ENCODE measurements at regions not wholly inside any gene's neighbourhood (a gene's known extent, or its start where the extent isn't known, plus 50 kb on each side); places are given as distances from the start of the nearest gene placed in this dataset.

GRCh38 chr5:36385495-36385894 is 83.8 kb upstream of the RANBP3L start:
- Mint-ChIP-seq H3K27ac (no peak overlapping the region), H3K9me3 (no peaks in the 10 kb centered on the region), H3K36me3 (no peaks in the 10 kb centered on the region), H3K27me3 (ENCODE audit: low read depth) (peaks cover 5% of the 10 kb centered on the region), H3K4me1 (peaks cover 11% of the 10 kb centered on the region), H3K4me3 (no peak overlapping the region)
- TF ChIP-seq, protein P1, sequence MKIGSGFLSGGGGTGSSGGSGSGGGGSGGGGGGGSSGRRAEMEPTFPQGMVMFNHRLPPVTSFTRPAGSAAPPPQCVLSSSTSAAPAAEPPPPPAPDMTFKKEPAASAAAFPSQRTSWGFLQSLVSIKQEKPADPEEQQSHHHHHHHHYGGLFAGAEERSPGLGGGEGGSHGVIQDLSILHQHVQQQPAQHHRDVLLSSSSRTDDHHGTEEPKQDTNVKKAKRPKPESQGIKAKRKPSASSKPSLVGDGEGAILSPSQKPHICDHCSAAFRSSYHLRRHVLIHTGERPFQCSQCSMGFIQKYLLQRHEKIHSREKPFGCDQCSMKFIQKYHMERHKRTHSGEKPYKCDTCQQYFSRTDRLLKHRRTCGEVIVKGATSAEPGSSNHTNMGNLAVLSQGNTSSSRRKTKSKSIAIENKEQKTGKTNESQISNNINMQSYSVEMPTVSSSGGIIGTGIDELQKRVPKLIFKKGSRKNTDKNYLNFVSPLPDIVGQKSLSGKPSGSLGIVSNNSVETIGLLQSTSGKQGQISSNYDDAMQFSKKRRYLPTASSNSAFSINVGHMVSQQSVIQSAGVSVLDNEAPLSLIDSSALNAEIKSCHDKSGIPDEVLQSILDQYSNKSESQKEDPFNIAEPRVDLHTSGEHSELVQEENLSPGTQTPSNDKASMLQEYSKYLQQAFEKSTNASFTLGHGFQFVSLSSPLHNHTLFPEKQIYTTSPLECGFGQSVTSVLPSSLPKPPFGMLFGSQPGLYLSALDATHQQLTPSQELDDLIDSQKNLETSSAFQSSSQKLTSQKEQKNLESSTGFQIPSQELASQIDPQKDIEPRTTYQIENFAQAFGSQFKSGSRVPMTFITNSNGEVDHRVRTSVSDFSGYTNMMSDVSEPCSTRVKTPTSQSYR (CRISPR knock-in tag; IDR thresholded peaks at IDR 0.05), result no peak
- TF ChIP-seq ETV6 (CRISPR knock-in tag; IDR thresholded peaks at IDR 0.05) (no peak), MXD4 (CRISPR knock-in tag; IDR thresholded peaks at IDR 0.05; ENCODE audit: borderline replicate concordance) (no peak), SP1 (CRISPR knock-in tag; conservative IDR thresholded peaks at IDR 0.05) (no peak), ZNF232 (CRISPR knock-in tag; IDR thresholded peaks at IDR 0.05) (no peak), STAT6 (CRISPR knock-in tag; conservative IDR thresholded peaks at IDR 0.05; ENCODE audit: low read depth) (no peak), ELF4 (CRISPR knock-in tag; IDR thresholded peaks at IDR 0.05; ENCODE audit: low read depth) (no peak), GRHL2 (CRISPR knock-in tag; IDR thresholded peaks at IDR 0.05; ENCODE audit: insufficient replicate concordance, severe bottlenecking) (no peak), NFATC4 (CRISPR knock-in tag; IDR thresholded peaks at IDR 0.05) (no peak), MLX (CRISPR knock-in tag; IDR thresholded peaks at IDR 0.05) (no peak), AR (CRISPR knock-in tag; IDR thresholded peaks at IDR 0.05) (no peak), PRRX2 (CRISPR knock-in tag; IDR thresholded peaks at IDR 0.05) (no peak)
- TF ChIP-seq, protein P2, sequence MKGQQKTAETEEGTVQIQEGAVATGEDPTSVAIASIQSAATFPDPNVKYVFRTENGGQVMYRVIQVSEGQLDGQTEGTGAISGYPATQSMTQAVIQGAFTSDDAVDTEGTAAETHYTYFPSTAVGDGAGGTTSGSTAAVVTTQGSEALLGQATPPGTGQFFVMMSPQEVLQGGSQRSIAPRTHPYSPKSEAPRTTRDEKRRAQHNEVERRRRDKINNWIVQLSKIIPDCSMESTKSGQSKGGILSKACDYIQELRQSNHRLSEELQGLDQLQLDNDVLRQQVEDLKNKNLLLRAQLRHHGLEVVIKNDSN (CRISPR knock-in tag; IDR thresholded peaks at IDR 0.05), result no peak
- TF ChIP-seq, protein P3, sequence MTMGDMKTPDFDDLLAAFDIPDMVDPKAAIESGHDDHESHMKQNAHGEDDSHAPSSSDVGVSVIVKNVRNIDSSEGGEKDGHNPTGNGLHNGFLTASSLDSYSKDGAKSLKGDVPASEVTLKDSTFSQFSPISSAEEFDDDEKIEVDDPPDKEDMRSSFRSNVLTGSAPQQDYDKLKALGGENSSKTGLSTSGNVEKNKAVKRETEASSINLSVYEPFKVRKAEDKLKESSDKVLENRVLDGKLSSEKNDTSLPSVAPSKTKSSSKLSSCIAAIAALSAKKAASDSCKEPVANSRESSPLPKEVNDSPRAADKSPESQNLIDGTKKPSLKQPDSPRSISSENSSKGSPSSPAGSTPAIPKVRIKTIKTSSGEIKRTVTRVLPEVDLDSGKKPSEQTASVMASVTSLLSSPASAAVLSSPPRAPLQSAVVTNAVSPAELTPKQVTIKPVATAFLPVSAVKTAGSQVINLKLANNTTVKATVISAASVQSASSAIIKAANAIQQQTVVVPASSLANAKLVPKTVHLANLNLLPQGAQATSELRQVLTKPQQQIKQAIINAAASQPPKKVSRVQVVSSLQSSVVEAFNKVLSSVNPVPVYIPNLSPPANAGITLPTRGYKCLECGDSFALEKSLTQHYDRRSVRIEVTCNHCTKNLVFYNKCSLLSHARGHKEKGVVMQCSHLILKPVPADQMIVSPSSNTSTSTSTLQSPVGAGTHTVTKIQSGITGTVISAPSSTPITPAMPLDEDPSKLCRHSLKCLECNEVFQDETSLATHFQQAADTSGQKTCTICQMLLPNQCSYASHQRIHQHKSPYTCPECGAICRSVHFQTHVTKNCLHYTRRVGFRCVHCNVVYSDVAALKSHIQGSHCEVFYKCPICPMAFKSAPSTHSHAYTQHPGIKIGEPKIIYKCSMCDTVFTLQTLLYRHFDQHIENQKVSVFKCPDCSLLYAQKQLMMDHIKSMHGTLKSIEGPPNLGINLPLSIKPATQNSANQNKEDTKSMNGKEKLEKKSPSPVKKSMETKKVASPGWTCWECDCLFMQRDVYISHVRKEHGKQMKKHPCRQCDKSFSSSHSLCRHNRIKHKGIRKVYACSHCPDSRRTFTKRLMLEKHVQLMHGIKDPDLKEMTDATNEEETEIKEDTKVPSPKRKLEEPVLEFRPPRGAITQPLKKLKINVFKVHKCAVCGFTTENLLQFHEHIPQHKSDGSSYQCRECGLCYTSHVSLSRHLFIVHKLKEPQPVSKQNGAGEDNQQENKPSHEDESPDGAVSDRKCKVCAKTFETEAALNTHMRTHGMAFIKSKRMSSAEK (CRISPR knock-in tag; IDR thresholded peaks at IDR 0.05; ENCODE audit: borderline replicate concordance), result no peak
- ATAC-seq (no peak), DNase-seq (ENCODE audit: low spot score) (no peak)
- ChIA-PET CTCF (interaction anchor here (1.4 kb wide), 1 partner anchor 306 kb away, joined by 4 read pairs; no protein-coding TSS in a partner anchor), POLR2A (no interaction called here)
